Ovary (tissue), 3 donors: ENCODE measurements at regions not wholly inside any gene's neighbourhood (a gene's known extent, or its start where the extent isn't known, plus 50 kb on each side); places are given as distances from the start of the nearest gene placed in this dataset.

Source experiments
- CTCF ChIP-seq, 3 donors: fragments of 450-650 bp in 2 of 3; fragments of 200-600 bp in 1 of 3; IDR thresholded peaks; one replicate each; pipeline versions ENCODE4 v1.5.1 to v1.8.0; 2016 to 2022; ENCODE audit warnings: antibody characterized with exemption in 3 of 3, mild to moderate bottlenecking in 1 of 3
- EP300 ChIP-seq: sonication (generic); formaldehyde crosslinking; IDR thresholded peaks from one replicate; pipeline ENCODE4 v1.6.1; 2017; ENCODE audit warnings: antibody characterized with exemption
- POLR2A ChIP-seq: fragments of 450-650 bp; IDR thresholded peaks from one replicate; pipeline ENCODE4 v1.6.1; 2017; ENCODE audit warnings: antibody characterized with exemption, mild to moderate bottlenecking, moderate library complexity
- donor health status: DM: no; HTN: no; CAD: no.

GRCh38 chr5:158126442-158127405 is 267.8 kb upstream of the CLINT1 start:
- TF ChIP-seq CTCF (IDR thresholded peaks at IDR 0.05): no peak
- TF ChIP-seq EP300: no peak
- no peak for TF ChIP-seq POLR2A
